ENCODE measurements at regions not wholly inside any gene's neighbourhood (a gene's known extent, or its start where the extent isn't known, plus 50 kb on each side); places are given as distances from the start of the nearest gene placed in this dataset.

DNA sequence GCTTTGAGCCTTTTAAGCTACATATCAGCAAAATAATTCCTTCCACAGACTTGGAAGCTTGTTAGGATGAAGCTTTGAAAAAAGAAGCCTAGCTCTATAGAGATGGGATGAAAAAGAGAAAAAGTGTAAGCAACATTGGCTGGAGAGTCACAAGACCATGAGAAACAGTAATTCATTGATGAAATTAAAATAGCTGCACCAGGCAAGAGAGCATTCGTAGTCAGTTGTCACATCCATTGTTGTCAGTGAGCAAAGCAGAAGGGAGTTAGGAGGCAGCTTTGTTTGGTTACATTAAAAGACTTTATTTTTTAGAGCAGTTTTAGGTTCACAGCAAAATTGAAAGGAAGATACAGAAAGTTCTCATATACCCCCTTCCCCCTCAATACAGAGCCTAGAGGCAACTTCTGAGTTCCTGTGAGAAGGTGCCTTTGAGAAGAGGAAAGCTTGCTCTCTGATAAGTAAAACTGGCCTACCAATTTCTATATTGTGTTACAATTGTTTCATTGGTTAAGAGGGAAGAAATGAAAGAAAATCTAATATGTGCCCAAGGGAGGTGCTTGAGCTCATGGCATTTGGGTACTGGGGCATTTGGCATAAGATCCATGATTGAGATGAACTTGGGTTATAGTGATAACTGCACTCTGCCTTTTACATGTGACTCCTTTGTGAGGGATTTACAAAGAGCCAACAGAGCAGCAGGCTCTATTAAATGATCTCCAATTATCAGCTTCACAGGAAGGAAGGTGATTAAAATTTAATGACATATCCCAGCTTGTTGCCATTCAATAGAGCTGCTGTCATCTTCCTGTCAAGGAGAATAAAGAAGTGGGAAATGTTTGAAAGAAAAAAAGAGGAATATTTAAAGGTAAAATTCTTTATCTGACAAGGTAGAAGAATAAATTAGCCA, 361.3 kb upstream of the TMTC1 start:
- DNase-seq: no peak

- no peak for DNase-seq
Observed at GRCh38 chr12:30142301-30142700, 358.6 kb upstream of the TMTC1 start.

- no peak for DNase-seq
Observed at GRCh38 chr12:30138483-30138882, 354.7 kb upstream of the TMTC1 start.

DNA sequence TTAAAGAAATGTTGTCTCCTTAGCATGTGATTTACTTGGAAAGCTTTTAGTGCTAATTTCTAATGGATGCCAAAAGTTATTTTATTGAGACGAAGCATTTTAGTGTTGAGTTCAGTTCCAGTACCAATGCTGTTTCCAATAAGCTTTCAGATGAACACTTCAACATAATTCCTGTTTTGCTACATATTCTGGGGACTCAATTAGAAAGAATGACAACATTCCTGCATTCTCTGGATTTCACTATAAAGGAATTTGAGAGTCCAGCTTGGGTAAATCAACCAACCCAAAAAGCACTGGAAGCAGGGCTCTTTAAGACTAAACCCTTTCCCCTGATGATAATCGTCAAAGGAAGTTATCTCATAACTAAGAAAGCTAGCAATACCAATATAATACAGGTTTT, 353.0 kb upstream of the TMTC1 start:
- no peak for DNase-seq

DNA sequence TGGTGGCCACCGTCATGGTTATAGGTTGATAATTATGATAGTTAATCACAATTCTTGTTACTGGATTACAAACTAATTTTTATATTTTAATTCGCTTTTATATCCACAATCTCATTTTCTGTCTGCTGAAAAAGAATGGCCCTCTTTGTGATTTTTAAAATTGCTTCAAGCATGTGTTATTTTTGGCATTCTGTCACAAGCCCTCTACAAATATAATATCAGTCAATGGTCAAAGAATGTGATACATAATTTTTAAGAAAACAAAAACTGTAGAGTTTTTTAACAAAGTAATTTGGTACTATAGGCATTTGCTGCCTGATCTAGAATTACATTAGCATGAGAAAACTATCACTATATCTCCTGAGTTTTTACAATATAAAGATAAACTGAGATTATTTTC, 352.0 kb upstream of the TMTC1 start:
- DNase-seq: no peak

DNA sequence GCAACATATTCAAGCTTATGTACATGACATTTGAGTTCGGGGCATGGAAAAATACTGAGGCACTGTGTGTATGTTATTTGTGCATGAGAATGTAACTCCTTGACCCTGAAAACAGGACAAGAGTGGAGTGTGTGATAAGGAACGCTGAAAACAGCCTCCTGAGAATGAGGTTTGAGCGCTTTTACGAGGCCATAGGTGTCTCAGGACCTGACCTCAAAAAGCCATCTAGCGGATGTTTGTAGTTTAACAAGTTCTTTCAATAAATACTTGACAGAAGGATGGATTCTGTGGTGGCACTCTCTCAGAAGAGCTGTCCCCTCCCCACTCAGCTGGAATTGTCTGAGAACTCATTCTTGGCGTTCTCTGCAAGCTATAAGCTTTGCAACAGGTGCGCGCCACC, 350.5 kb upstream of the TMTC1 start:
- DNase-seq: no peak

- no peak for DNase-seq
Observed at GRCh38 chr12:30126944-30127343, 343.2 kb upstream of the TMTC1 start.

DNA sequence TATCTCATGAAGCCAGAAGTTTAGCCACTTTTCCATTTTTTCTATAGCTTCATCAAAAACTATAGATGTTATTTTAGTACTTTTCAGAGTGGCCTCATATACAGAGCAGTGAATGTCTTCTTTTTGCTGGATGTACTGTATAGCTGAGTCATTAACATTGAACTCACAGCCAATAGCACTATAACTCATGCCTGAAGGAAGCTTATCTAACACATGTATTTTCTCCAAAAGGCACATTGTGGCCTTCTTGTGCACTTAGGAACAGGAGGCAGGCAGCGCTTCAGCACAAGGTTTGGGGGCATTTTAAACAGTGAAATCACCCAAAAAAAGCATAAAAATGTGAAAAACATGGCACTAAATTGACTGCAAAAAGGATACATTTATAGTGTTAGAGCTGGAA, 336.8 kb upstream of the TMTC1 start:
- DNase-seq: no peak

DNA sequence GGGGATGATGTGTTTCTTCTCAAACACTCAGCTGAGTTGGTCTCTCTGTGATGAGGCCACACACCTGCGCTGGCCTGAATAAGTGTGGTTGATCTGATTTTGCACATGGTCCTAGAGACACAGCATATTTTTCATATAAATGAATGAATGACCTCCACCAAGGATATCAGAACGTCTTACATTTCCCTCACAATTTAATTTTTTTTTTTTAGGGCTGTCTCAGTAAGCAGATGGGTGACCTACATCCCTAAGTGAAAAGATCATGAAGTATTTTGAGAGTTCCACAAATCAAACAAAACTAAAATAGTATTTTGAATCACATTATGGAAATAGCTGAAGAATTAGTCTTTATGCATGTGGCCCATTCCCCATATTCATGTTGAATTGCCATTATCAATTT, 333.7 kb upstream of the TMTC1 start:
- DNase-seq: no peak

DNA sequence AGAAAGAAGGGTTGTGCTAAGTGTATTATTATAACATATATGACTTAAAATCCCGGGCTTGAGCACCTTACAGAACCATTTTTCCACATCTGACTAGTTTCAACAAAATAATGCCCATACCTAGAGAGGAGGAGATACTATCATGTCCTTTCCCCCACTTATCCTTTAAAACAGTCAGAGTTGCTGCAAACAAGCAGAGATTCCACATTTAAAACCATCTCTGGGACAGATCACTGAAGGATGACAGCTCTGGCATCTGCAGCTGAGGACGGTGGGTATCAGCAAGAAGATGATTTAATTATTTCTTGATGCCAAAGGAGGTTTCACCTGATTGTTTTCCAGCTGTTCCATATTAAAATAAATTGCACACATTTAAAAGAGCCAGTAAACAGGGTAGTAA, 328.0 kb upstream of the TMTC1 start:
- DNase-seq: no peak

GRCh38 chr12:30110958-30111586, 327.3 kb upstream of the TMTC1 start:
- DNase-seq: no peak

DNA sequence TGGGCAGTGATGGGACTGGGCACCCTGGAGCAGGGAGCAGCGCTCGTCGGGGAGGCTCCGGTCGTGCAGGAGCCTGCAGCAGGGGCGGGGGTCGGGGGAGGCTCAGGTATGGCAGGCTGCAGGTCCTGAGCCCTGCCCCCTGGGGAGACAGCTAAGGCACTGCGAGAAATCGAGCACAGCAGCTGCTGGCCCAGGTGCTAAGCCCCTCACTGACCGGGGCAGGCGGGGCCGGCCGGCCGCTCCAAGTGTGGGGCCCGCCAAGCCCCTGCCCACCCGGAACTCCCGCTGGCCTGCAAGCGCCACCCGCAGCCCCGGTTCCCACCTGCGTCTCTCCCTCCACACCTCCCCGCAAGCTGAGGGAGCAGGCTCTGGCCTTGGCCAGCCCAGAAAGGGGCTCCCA, 326.8 kb upstream of the TMTC1 start:
- no peak for DNase-seq

- DNase-seq: no peak
Observed at GRCh38 chr12:30108666-30109065, 324.9 kb upstream of the TMTC1 start.

- no peak for DNase-seq
Observed at GRCh38 chr12:30106204-30106965, 322.6 kb upstream of the TMTC1 start.

DNA sequence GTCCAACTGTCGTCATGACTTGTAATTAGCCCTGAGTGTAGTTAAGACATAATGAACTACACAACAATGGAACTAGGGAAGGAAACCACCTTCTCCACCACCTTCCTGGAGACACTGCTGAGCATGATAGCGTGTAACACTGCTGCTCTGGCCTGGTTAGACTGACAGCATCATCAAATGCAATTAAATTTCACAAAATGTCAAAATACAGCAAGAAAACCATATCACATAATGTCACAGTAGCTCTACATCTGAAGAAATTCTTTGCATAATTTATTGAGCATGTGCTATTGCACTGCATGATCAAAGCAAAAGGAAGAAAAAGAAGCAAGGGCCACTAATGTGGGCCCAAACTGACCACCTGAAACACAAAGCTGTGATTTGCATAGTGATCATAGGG, 321.8 kb upstream of the TMTC1 start:
- DNase-seq: no peak

- no peak for DNase-seq
Observed at GRCh38 chr12:30104971-30105370, 321.2 kb upstream of the TMTC1 start.

GRCh38 chr12:30100741-30101140, 317.0 kb upstream of the TMTC1 start:
- no peak for DNase-seq

DNA sequence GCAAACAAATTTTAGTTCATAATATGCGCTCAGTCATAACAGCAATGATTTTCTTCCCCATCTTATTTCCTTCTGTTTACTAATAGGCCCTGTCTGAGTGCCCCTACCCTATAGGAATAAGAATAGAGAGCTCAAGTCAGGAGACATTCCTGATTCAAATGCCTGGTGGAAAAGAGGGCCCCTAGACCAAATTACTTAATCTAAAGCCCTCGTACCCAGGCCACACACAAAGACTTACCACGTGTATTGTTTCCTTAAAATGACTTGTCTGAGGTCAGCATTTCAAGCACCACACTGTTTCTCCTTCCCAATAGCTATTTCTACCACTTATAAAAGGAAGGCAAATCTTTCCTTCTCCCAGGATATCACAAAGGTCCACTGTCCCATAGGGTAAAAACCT, 314.9 kb upstream of the TMTC1 start:
- no peak for DNase-seq

DNA sequence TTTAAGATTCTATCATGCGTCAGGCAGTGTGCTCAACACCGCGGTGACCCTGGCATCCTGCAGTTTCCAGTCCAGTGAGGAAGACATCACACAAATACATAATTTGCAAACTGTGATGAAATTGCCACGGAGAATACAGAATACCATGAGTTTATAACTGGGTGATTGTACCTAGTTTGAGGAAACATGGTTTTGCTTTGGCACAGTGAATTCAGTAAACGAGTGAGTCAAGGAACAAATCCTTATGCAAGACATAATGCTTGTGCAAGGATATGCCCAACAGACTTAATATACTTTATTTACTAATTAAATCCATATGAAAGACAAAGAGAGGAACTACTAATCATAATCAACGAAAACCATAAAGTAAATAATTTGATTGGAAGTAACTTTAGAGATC, 311.8 kb upstream of the TMTC1 start:
- DNase-seq: no peak

DNA sequence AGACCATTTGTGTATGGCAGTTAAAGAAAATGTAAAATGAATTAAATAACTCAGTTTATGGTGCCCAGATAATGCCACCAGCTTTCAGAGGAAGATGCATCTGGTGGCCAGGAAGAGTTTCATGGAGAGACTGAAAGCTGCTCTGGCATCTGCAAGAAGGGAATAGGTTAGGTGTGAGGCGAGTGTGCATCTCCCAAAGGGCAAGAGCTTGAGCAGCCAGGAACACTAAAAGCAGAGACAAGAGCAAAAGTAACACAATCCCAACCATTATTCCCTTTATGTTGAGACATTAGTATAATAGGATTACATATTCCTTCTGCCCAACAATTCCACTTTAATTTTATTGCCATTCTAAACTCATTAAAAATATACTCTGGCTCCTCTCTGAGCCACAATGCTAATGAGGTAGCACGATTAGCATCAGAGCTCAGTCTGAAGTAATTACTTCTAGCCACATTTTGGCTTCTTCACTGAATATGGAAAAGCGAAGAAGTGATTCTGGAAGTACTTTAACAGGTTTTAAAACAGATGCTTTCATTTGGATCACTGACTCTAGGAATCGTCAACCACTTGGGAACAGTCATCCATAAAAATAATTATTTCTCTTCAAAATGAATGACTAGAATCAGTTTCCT, 309.4 kb upstream of the TMTC1 start:
- DNase-seq: no peak

- no peak for DNase-seq
Observed at GRCh38 chr12:30090258-30090657, 306.5 kb upstream of the TMTC1 start.

- DNase-seq: no peak
Observed at GRCh38 chr12:30088259-30088995, 304.7 kb upstream of the TMTC1 start.

DNA sequence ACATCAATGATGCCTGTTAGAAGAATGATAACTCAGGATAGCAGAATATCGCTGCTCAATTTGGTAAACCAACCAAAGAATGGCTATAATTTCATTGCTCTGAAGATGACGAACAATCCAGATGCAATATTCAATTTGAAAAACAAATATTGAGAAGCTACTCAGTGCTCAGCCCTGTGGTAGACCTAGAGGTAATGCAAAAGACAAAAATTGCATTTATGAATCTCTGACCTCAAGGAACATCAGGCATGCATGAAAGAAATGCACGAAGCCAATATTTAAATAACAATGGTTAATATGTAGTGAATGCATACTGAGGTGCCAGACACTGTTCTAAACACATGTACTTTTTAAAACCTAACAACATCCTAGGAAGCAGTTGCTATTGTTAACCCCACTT, 298.6 kb upstream of the TMTC1 start:
- no peak for DNase-seq

Measured in MV-4-11 (cell line).